ENCODE measurements at regions not wholly inside any gene's neighbourhood (a gene's known extent, or its start where the extent isn't known, plus 50 kb on each side); places are given as distances from the start of the nearest gene placed in this dataset.

- in situ Hi-C loops (cut with MboI; ENCODE audit: low sequenced_read_pairs, unreplicated experiment), result no loop called here
- peak; percentile 76 for DNase-seq (ENCODE audit: low spot score)
- peak; percentile 34 for TF ChIP-seq CTCF (IDR thresholded peaks at IDR 0.05; ENCODE audit: borderline replicate concordance, control extremely low read depth, extremely low read depth, insufficient read depth, missing control alignments)
Measured at GRCh38 chr9:126146254-126147145, 180.1 kb upstream of the MVB12B start.

- in situ Hi-C loops (cut with MboI; ENCODE audit: low sequenced_read_pairs, unreplicated experiment), result no loop called here
- no peak for TF ChIP-seq CTCF (IDR thresholded peaks at IDR 0.05; ENCODE audit: borderline replicate concordance, control extremely low read depth, extremely low read depth, insufficient read depth, missing control alignments)
- DNase-seq (ENCODE audit: low spot score), result no peak
Measured at GRCh38 chr9:126147186-126147935, 179.3 kb upstream of the MVB12B start.

GRCh38 chr9:126147936-126148870, 178.4 kb upstream of the MVB12B start:
- TF ChIP-seq CTCF (IDR thresholded peaks at IDR 0.05; ENCODE audit: borderline replicate concordance, control extremely low read depth, extremely low read depth, insufficient read depth, missing control alignments), result no peak
- in situ Hi-C loops (cut with MboI; ENCODE audit: low sequenced_read_pairs, unreplicated experiment), result no loop called here
- DNase-seq (ENCODE audit: low spot score), result no peak

- in situ Hi-C loops (cut with MboI; ENCODE audit: low sequenced_read_pairs, unreplicated experiment), result no loop called here
- no peak for TF ChIP-seq CTCF (IDR thresholded peaks at IDR 0.05; ENCODE audit: borderline replicate concordance, control extremely low read depth, extremely low read depth, insufficient read depth, missing control alignments)
Measured at GRCh38 chr9:126148994-126149393, 177.6 kb upstream of the MVB12B start.

GRCh38 chr9:126149661-126150060, 177.0 kb upstream of the MVB12B start:
- no peak for TF ChIP-seq CTCF (IDR thresholded peaks at IDR 0.05; ENCODE audit: borderline replicate concordance, control extremely low read depth, extremely low read depth, insufficient read depth, missing control alignments)
- in situ Hi-C loops (cut with MboI; ENCODE audit: low sequenced_read_pairs, unreplicated experiment), result no loop called here
- DNase-seq (ENCODE audit: low spot score), result no peak

More at GRCh38 chr9:126148994-126149393, 177.6 kb upstream of the MVB12B start:
- DNase-seq (ENCODE audit: low spot score), result peak; percentile 10

All from GM13976 (cell line).